HTR-8/SVneo (cell line): ENCODE measurements at regions not wholly inside any gene's neighbourhood (a gene's known extent, or its start where the extent isn't known, plus 50 kb on each side); places are given as distances from the start of the nearest gene placed in this dataset.
A peak's percentile ranks its signal among the peaks of the same experiment; 100 is the strongest.

Source experiments
- DNase-seq: peaks from one replicate; pipeline ENCODE4 v3.0.0; 2011; ENCODE audit warnings: low spot score, mixed read lengths; ENCODE audit not compliant: insufficient read length
- FAIRE-seq: peaks from 2 replicates; lab custom pipeline; 2011; peaks lifted over from hg19 to GRCh38; lab: Jason Lieb, UNC

DNA sequence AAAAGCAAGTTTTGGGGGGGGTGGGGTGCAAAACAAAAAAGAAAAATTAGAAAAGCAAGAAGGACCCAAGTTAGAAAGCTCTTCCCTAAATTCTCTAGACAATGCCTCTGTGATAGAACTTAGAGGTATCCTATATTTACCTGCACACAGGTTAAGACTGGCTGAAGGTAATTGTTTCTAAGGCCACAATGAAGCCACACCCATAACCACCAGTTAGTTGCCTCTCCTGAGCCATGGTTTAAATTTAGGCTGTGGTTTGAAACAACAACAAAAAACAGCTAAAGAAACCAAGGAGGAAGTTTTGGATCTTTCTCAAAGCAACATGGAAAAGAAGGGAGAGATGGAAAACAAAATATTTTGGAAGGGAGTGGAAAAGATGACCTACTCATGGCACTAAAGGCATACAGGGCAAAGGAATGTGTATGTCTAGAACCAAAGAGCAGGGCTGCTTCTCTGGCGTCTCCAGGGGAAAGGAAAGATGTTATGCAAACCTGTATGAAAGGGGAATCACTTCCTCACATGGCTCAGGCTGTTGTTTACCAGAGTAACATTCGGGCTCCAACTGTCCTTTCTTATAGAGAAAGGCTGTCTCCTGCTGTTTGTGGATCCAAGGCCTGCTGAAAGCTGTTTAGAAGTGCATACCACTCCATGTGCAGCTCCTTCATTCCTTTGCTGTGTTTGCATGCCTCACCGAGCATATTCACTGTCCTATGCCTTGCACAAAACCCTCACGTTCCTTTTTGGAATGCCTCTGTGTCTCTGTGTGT lies 408.9 kb upstream of the MPDZ start:
- FAIRE-seq = no peak
- DNase-seq = no peak

DNA sequence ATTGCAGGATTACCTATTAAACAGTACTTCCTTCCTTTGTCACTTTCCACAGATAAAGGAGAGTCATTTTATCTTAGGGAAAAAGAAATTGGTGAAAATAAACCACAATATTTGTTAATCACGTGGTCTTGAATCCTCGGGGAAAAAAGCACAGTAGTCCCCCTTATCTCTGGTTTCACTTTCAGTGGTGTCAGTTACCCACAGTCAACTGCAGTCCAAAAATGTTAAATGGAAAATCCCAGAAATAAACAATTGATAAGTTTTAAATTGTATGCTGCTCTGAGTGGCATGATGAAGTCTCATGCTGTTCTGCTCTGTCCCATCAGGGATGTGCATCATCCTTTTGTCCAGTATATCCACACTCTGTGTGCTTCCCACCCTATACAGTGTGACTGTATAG lies 405.2 kb upstream of the MPDZ start:
- DNase-seq = no peak
- no peak for FAIRE-seq

DNA sequence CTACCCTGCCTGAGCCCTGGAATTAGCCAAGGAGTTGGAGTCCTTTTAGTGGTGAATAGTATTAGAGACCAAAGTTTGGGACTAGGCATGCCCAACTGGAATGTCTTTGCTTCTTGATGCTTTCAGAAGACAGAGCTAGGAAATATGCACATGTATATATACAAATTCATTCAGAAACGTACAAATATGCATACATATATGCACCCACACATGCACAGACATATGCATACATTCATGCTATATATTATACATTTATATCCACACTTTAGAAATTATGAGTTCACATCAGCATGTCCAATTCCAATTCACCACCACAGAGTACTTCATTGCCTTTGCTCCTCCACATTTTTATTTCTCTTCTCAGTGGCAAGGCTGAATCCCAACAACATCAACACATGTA lies 398.3 kb upstream of the MPDZ start:
- no peak for DNase-seq

DNA sequence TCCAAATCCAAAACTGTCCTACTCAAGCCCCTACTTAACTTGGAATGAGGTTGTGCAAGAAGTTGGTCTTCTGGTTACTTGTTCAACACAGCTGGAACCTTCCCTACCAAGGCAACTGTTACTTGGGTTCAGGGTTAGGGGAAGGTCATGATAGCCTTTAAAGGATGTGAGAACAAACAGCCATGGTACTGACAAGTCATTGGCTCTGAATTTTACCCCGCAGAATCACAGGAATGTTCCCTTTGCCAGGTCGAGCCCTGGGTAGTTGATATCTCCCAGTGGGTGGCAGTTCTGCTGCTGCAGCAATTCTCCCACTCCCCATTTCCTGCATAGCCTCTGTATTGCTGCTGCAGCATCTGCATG lies 396.1 kb upstream of the MPDZ start:
- DNase-seq (no peak), FAIRE-seq (no peak)

More for the DNA sequence above, 398.3 kb upstream of the MPDZ start:
- FAIRE-seq = no peak

DNA sequence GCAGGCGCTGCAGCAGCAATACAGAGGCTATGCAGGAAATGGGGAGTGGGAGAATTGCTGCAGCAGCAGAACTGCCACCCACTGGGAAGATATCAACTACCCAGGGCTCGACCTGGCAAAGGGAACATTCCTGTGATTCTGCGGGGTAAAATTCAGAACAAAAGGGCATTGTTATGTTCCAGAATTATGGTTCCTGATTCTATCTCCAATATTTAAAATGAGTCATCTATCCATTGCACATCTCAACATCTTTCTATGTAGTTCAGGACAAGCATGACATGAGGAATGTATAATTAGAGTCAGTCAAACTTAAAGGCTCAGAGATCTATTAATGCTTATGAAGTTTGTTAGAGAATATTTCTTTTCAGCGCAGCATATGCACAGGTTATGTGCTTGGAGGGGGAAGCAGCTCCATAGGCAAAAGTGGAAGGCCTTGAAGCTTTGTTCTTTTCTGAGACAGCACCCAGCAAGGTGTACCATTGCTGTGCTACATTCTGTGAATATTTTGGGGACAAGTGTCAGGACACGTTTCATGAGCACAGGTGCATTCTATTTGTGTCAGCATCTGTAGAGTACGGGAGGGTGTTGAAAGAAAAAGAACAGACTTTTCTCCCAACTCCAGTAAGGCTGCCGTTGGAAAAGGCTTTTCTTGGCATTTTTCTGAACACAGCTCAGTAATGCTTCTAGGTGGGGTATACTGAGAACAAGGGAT lies 395.6 kb upstream of the MPDZ start:
- FAIRE-seq (no peak), DNase-seq (no peak)

DNA sequence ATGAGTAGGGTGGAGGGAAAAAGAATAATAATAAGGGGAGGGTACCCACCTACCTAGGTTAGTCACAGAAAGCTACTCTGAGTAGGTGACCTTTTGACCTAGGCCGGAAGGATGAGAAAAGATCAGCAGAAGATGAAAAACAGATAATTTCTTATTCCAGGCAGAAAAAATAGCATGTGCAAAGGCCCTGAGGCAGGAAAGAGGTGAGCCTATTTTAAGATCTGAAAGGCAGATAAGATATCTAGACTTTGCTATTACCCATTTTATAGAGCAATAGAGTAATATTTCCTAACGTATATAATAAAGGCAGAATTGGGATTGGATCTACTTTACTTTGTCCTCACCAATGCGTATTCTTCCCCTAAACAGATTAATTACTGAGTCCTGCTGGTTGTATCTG lies 393.9 kb upstream of the MPDZ start:
- FAIRE-seq = no peak
- DNase-seq = no peak

DNA sequence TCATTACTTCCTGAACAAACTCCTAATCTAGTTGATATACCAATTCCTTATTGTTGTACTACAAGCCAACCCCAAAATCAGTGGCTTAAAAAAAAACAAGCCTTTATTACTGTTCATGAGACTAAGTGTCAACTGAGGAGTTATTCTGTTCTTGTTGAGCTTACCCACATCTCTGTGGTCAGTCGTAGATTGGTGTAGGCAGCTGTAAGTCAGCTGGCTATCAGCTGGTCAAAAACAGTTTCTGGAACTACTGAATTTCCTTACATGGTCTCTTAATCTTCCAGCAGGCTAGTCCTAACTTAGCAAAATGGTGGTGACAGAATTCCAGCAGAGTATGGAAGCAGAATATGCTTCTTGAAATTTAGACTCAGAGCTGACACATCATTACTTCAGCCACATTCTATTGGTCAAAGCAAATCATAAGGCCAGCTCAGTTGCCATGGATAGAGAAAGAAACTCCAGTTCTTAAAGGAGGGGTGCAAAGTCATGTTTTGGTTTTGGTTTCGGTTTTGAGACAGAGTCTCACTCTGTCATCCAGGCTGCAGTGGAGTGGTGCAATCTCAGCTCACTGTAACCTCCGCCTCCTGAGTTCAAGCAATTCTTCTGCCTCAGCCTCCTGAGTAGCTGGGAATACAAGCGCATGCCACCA lies 386.1 kb upstream of the MPDZ start:
- DNase-seq (peak; percentile 5), FAIRE-seq (no peak)

DNA sequence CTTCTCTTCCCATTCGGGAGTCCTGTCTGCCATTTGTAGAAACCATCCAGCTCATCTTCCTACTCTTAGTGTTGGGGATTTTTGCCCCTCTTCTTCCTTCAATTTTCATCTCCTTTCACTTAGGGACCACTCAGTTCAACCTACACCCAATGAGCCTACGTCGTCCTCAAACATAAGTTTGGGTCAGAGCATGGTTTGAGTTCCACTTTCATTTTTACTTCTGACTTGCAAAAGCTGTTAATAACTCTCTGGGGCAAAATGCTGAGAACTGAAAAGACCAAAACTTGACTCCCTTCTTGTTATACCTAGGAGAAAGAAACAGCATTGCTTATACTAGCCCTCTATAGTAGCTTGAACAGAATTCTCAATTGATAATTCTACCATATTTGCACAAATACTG lies 381.5 kb upstream of the MPDZ start:
- FAIRE-seq (no peak), DNase-seq (no peak)

DNA sequence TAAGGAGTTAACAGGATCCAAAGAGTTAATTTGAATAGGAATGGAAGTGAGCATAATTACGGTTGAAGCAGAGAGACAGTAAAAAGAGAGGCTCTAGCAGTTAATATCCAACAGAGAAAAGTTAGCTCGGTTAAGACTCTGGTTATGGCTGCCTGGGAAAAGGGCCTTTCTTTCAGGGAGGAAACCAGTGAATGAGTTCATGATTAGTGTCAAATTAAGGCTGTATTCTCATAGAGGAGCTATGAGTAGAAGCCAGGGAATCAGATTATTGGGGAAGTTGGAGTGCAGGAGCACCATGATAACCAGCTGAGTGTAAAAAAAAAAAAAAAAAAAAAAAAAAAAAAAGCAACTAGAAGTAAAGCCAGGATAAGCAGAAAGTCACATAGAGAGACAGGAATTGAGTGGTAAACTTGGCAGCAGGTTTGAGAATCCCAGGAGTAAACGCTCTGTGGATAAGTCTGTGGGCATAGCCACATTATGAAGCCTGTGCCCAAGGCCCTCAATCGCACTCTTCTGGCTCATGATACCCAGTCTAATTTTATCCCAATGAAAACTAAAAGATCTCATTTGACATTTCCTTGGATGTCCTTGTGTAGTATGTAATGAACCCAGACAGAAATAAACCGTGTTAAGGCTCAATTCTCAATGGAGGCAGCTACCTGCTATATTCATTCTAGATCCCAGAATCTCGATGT lies 372.6 kb upstream of the MPDZ start:
- DNase-seq (no peak), FAIRE-seq (no peak)

DNA sequence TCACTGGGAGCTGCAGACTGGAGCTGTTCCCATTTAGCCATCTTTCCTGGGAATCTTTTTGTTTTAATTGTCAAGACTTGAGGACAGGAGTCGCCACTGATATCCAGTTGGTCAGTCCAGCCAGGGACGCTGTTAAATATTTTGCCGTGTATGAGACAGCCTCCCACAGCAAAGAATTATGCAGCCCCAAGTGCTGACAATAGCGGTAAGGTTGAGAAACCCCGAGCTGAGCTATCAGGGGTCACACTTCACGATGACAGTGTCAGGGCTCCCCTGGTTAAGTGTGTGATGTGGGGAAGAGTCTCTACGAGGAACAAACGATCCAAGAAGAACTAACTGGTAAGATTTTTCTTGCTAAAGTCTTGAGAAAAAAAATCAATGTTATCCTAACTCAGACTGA lies 372.0 kb upstream of the MPDZ start:
- no peak for FAIRE-seq
- DNase-seq = no peak

DNA sequence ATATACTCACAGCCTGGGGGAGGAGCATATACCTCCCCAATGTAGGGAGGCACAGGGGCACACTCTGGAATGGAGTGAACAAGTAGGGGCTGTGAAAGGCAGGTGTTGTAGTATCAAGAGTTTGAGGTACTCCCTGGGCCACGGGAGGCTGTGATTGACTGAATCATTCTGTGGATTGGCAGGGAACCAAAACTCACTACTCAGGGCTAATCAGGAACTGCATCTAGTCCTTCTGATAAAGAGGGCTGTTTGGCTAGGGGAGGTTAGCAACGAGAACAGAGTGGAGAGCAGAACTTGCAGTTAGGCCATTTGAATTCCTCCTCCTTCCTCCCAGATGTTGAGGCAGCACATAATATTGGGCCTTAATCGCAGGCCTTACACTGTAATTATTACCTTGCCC lies 369.2 kb upstream of the MPDZ start:
- DNase-seq (no peak), FAIRE-seq (no peak)

DNA sequence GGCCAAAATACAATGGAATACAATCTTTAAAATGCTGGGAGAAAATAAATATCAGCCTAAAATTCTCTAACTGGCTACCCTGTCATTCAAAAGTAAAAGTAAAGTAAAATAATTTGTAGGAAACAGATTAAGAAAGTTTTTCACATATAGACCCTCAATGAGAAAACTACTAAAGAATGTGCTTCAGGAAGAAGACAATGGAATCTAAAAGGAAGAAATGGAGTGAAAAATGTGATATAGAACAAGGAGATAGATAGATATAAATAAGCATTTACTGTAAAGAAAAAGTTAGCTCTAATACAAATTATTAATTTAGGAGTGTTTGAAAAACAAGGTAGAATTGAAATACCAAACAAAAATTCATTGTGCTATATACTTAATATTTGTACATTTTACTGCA lies 368.6 kb upstream of the MPDZ start:
- FAIRE-seq (no peak), DNase-seq (no peak)

DNA sequence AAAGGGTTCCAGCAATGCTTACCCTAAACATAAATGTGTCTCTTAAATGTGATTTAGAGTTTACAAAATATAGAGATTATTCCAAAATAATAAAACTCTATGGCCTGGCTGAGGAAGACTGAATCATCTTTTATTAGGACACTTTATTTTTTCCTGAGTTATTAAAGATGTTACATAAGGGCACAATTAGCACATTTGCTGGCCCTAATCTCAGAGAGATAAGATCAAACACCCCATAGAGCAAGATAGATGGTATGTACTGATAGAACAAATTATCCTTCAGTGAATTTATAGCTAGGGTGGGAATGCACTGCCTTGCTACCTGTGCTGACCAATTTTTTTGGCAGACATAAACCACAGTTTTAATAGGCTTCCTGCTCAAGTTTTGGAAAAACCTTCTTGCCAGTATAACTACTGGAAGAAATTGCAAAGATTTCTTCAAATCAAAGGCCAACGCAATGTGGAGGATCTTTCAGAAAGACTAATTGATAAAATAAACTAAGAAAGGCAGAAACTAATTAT lies 367.1 kb upstream of the MPDZ start:
- DNase-seq (no peak), FAIRE-seq (no peak)

DNA sequence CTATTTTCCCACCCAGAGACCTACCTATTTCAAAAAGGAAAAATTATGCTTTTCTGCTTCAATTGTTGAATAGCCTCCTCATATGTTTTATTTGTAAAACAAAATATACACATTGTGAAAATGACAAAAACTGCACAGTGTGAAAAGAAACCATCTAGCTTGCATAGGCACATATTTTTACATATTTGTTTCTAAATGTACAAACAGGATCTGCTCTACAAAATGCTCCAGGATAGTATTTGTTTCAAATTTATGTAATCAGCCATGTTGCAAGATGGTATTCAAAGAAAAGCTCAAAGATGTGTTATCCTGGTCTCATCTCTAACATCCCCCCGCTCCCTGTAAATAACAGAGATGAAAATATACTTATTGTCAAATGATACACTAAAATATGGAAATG lies 366.1 kb upstream of the MPDZ start:
- DNase-seq = no peak
- no peak for FAIRE-seq

DNA sequence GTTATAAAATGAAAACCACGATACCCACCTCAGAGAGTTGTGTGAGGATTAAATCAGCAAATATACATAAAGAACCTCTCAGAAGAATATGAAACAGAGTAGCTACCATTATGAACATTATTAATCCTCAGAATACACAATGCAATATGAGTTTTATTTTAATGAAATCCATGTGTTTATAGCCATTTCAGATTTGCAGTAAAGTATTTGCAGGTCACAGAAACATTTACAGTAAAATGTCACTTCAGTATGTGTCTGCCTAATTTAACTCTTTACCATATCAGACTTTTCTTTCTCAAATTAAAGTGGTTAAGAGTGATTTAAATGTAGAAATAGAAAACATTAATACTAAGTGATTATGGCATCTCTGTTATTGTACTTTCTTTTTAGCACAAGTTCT lies 365.2 kb upstream of the MPDZ start:
- no peak for FAIRE-seq
- DNase-seq = no peak

DNA sequence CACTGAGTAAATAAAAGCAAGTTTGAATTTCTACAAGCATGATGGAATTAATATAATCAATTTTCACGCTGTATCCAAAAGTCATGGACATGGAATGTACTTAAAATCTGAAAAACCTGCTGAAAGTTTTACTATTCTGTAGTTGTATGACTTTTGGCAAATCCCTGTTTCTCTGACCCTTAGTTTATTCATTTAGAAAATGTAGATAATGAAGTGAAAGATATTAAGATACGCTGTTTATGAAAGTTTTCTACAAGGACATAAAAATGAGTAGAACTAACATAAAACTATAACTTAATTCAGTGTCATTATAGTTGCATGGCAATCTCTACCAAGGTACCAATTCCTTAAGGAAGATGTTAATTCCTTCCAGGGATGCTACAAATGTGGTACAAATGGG lies 363.2 kb upstream of the MPDZ start:
- DNase-seq (no peak), FAIRE-seq (no peak)

DNA sequence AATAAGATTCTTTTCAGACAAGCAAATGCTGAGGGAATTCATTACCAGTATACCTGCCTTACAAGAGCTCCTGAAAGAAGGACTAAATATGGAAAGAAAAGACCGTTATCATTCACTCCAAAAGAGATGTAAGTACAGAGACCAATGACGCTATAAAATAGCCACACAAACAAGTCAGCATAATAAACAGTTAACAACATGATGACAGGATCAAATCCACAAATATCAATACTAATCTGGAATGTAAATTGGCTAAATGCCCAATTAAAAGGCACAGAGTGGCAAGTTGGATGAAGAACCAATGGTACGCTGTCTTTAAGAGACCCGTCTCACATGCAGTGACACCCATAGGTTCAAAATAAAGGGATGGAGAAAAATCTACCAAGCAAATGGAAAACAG lies 349.6 kb upstream of the MPDZ start:
- DNase-seq (no peak), FAIRE-seq (no peak)

DNA sequence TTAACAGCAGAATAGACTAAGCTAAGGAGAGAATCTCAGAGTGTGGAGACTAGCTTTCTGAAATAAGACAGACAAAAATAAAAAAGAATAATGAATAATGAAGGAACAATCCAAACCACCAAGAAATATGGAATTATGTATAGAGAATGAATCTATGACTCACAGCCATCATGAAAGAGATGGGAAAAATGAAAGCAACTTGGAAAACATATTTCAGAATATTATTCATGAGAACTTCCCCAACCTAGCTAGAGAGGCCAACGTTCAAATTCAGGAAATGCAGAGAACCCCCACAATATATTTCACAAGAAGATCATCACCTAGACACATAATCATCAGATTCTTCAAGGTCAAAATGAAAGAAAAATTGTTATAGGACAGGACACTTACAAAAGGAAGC lies 349.0 kb upstream of the MPDZ start:
- DNase-seq (no peak), FAIRE-seq (no peak)

DNA sequence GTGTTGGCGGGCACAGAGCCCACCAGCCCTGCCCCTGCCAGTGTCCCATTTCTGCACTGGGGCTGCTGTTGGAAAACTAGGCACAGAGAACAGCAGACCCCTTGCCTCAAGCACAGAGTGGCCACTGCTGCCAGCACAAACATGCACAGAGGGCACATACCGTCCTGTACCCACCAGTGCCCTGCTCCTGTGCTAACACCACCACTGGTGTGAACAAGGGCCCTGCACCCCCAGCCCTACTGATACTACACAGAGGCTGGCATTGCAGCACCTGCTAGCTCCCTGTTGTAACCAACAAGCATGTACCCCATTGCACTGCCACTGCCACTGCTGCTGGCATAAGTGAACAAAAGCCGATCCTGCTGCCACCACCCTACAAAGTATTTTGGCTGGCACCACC lies 348.0 kb upstream of the MPDZ start:
- no peak for FAIRE-seq
- DNase-seq = no peak

DNA sequence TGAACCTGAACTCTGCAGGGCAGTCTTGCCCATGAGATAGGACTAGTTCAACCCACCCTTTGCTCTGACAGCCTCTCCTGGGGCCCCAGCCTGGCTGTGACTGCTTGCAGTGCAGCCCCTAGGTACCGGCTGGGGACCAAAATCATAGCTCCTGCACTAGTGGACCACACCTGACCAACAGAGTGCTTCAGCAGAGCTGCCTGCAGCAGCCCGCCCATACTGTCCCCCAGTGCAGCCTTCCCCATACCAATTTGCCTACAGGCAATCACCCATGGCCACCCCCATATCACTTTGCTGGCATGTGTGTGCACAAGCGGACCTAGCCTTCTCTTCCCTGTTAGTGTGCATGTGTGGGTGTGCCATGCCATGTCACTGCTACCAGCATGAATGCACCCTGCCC lies 347.6 kb upstream of the MPDZ start:
- no peak for FAIRE-seq
- DNase-seq = no peak

DNA sequence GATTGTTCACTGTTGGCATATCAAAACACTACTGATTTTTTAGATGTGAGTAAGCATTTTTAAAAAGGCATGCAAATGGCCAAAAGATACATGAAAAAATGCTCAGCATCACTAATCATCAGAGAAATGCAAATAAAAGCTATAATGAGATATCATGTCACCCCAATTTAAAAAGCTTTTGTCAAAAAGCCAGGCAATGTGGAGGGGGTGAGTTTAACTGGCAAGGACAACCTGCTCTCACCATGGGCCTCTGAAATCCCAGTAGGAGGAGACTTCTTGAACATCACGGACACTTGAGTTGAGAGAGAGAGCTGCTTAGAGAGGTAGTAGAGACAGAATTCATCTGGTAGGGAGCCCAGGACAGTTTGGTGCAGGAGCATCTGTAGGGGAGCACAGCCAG lies 347.1 kb upstream of the MPDZ start:
- DNase-seq (no peak), FAIRE-seq (no peak)
